ENCODE measurements at regions not wholly inside any gene's neighbourhood (a gene's known extent, or its start where the extent isn't known, plus 50 kb on each side); places are given as distances from the start of the nearest gene placed in this dataset.

- no peak for DNase-seq
Observed at GRCh38 chr4:110900213-110900769, 277.4 kb upstream of the PITX2 start.

GRCh38 chr4:110902500-110902899 is 279.6 kb upstream of the PITX2 start:
- DNase-seq = no peak

DNA sequence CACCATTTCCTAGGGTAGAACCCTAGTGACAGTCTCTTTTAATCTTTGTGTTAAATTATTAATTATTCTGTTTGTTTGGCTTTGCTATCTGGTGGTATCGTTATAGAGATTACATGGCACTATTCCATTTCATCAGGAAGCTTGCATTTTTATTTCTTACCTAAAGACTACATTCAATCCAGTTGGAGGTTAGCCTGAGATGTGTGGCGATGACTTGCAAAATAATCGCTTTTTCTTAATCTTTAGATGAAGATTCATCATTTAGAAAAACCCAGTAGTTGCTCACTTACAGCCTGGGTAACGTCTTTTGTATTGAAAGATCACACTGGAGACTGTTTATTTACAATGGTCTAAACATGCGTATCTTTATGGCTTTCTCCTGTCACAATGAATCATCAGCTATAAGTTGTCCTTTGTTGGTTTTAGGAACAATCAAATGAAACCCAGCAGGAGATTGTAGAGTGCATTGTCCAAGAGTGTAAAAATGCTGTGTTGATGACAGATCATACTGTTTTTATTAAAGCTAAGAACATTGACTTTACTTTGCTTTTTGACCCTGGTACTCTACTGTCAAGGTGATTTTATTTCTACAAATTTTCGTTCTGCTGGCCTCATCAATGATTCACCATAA is 281.7 kb upstream of the PITX2 start:
- no peak for DNase-seq

DNA sequence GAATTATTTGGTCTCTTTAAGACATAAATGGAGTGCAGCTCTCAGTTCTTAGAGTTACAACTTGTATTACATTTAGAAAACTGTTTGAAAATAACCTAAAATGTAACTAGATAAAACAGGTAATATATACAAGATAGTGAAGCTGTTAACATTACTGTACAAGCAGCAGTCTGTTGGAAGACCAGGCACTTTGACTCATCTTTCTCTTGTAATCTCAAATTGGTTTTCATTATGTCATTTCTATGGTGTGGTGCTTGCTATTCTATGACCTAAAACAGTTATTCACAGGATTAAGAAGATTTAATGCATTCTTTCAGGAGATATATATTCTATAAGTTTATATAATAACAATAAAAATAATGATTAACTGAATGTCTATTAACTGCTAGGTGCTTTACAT is 282.5 kb upstream of the PITX2 start:
- no peak for DNase-seq

DNA sequence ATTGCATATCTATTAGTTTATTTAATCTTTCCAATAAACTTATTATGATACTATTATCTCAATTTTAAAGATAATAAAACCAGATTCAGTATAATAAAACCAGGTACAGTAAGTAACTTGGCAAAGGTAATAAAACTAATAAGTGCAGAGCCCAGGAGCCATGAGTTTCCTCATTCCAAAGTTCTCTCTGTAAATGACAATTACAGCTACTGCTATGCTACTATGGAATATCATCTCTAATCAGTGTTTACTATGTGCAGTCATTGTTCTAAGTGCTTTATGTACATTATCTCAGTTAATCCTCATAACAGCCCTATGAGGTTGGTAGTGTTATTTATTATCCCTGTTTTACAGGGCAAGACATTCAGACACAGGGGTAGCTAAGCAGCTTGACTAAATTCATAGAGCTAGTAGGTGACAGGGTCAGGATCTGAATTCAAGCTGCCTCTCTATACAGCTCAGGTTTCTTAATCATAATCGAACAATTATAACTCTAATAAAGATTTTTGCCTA is 285.0 kb upstream of the PITX2 start:
- no peak for DNase-seq

DNA sequence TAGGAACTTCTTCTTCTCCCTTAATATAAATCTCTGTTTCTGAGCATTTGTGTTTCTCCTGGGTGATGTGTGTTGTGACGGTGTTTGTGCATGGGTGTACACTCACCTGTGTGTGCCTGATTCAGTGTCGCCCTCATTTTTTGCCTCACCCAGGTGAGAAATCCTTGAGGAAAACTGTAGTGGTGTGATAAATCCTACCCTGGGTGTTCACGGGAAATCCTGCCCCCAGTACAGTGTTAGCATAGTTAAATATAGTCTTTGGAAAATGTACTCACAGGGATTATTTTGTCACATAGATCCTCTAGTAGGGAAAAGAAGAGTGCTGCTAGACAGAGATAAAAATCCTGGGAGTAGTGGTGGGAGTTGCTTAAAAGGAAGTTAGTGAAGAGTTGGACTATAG is 291.9 kb upstream of the PITX2 start:
- no peak for DNase-seq

GRCh38 chr4:110915301-110915700 is 292.4 kb upstream of the PITX2 start:
- no peak for DNase-seq

GRCh38 chr4:110916505-110916904 is 293.6 kb upstream of the PITX2 start:
- DNase-seq = no peak

DNA sequence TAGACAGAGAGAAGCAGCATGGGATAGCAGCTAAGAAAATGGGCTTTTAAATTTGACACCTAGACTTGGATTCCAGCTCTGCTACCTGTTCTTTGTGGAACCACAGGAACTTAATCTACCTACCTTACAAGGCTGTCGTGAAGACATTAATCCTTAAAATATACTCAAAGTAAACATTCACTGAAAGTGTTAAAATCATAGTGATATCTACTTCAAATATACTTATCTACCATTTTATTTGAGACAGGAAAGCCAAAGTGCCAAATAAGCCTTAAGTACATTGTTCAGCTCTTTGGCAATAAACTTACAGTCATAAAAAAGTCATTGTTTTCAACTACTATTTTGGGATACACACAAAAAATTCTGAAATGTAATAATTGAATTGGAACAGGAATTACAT is 295.0 kb upstream of the PITX2 start:
- no peak for DNase-seq

DNA sequence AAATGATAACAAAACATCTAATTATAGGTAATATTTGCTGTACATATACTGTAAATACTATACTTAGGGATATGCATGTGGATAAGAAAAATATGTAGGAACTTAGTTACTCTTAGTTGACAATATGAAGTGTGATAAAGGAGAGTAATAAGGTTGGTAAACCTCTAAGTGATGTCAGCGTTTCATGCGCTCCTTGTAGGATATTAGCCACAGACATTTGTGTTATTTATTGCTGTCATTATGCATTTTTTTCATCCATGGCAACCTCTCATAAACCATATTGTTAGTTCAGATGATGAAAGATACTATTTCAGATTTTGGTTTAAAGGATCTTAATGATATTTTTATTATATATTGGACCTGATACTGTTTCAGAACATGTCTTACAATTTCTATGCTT is 298.1 kb upstream of the PITX2 start:
- no peak for DNase-seq

- DNase-seq = no peak
Observed at GRCh38 chr4:110924761-110925160, 301.9 kb upstream of the PITX2 start.

DNA sequence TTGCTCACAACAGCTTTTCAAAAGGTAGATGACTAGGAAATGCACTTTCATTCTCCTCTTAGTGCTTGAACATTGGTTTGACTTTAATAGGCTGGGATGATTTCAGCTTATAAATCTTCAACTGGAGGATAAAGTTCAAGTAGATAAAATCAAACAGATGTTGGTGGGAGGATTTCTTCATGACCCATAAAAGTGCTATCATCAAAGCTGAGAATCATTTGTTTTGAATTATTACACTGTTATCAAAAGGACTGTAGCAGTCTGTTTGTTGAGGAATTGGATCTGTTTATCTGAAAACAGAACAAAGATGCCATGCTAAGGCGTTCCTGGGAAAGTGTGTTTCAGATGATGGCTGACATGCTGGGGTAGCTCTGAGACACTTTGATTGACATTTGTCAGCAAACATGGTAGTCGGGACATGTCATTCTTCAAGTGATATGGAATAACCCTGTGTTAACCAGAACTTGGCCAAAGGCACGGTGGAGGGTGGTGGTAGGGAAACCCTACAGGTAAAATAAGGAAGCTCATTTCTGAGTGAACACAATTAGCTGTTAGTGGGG is 304.0 kb upstream of the PITX2 start:
- DNase-seq = no peak

- DNase-seq = no peak
Observed at GRCh38 chr4:110933341-110933740, 310.5 kb upstream of the PITX2 start.

DNA sequence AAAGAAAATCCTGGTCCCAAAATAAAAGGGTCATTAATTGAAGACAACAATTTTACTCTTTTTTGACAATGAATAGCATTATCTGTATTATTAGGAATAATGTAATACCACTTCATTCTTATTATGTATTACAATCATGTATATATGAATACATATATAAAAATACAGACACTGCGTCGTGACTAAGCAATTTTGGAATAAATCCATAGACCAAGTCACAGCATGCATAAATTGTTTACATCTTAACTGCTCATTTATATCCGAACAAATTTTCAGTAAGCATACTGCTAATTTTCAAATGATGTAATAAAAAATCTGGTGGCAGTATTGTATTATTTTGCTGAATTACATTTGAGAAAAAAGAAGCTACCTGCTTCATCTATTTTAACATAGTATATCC is 321.6 kb upstream of the PITX2 start:
- no peak for DNase-seq

DNA sequence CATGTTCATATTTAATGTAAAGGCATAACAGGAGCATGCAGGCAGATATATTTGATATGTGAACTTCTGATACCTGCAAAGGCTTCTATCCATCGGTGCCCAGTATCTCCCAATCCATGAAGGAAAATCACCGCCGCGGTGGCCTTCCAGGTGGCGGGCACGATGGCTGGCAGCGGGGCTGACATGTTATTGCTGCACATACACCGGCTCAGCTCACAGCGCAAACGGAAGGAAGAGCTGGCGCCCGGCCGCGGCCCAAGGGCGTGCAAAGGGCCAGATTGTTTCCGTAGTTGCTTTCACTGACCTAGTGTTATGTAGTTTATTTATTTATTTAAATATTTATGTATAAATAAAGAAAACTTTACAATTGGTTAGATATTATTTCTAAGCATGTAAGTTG is 322.7 kb upstream of the PITX2 start:
- no peak for DNase-seq

DNA sequence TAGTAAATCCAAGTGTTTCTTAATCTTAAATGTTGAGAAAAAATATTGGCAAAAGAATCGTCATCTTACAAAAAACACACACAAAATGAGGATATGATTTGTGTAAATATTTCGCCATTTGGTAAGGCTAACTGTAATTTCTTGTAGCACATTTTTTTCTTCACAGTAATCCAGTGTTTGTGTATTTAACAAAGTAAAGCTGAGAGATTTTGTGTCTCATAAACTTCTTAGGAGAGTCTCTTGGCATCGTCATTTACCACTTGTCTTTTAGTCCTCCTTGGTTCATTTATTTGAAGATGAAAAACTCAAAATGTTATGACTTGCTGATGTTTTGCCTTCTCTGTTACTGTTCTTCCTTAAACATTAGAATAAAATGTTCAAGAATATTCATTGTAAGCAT is 326.7 kb upstream of the PITX2 start:
- no peak for DNase-seq

GRCh38 chr4:110950731-110951130 is 327.9 kb upstream of the PITX2 start:
- DNase-seq = no peak

- no peak for DNase-seq
Observed at GRCh38 chr4:110953191-110953590, 330.3 kb upstream of the PITX2 start.

DNA sequence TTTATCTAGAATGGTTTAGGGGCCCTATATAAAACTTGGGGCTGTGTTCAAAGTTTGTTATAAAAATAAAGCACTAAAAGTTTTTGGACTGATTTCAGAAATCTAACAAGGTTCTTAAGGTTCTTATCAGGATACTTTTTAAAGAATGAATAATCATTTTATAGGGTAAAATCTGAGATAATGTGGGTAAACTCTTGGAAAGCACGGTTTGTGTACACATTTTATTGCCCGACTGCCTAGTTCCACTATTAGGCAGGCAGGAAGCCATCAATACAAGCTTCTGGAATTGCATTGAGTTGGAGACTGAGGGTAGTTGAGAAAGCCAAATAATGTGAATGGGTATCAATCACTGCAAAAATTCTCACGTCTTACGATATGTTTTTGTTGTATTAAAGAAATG is 331.0 kb upstream of the PITX2 start:
- DNase-seq = no peak

DNA sequence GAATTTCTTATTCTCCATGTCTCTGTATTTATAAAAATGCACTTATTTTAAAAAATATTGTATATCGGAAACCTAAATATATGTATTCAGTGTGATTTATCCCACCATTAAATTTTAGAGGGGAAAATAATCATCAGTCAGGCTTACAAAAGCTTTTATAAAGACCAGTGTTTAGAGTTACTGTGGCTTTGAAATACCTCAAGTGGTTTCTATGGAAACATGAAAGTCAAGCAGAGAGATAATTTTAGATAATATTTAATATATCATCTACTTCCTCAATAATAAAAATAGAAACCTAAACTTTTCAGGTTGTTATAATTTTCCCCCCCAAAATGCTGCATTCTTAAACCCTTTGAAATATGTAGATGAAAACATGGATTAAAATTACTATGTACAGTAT is 332.9 kb upstream of the PITX2 start:
- no peak for DNase-seq

GRCh38 chr4:110959041-110959643 is 336.3 kb upstream of the PITX2 start:
- no peak for DNase-seq

- DNase-seq = no peak
Observed at GRCh38 chr4:110961066-110961465, 338.2 kb upstream of the PITX2 start.

GRCh38 chr4:110962616-110963015 is 339.7 kb upstream of the PITX2 start:
- no peak for DNase-seq

- no peak for DNase-seq
Observed at GRCh38 chr4:110963662-110964280, 340.9 kb upstream of the PITX2 start.
